GM10248 (cell line): ENCODE measurements at regions not wholly inside any gene's neighbourhood (a gene's known extent, or its start where the extent isn't known, plus 50 kb on each side); places are given as distances from the start of the nearest gene placed in this dataset.

ENCODE experiments used
- CTCF ChIA-PET: fragments of 300-600 bp; sonication (Branson Sonifier 250); formaldehyde crosslinking; extraction: SDS; loops from one replicate; lab custom pipeline; 2021; ENCODE audit warnings: antibody characterized with exemption; lab: Yijun Ruan, JAX
- POLR2A ChIA-PET: fragments of 350-650 bp; sonication (Branson Sonifier 250); formaldehyde crosslinking; extraction: SDS; loops from one replicate; lab custom pipeline; 2020; ENCODE audit warnings: antibody characterized with exemption; lab: Yijun Ruan, JAX
- DNase-seq: peaks from one replicate; pipeline ENCODE4 v3.0.0; 2012; ENCODE audit errors: extremely low spot score
- CTCF ChIP-seq: IDR thresholded peaks from 2 replicates; pipeline ENCODE4 v1.5.1; 2012; ENCODE audit warnings: mild to moderate bottlenecking, low read depth; ENCODE audit errors: extremely low read depth, missing control alignments, control extremely low read depth

GRCh38 chr11:42012271-42012670 is 552.8 kb upstream of the LRRC4C start:
- ChIA-PET CTCF (no interaction called here), POLR2A (no interaction called here)
- no peak for TF ChIP-seq CTCF
- DNase-seq = no peak

- POLR2A ChIA-PET = no interaction called here
- CTCF ChIA-PET = interaction anchor here (0.8 kb wide), 1 partner anchor 12 kb away, joined by 3 read pairs; no protein-coding TSS in a partner anchor
- TF ChIP-seq CTCF = no peak
- no peak for DNase-seq
Observed at GRCh38 chr11:42013656-42014201, 554.3 kb upstream of the LRRC4C start.

GRCh38 chr11:42021911-42022310 is 562.5 kb upstream of the LRRC4C start:
- DNase-seq = no peak
- TF ChIP-seq CTCF = no peak
- ChIA-PET POLR2A (no interaction called here), CTCF (no interaction called here)

- TF ChIP-seq CTCF = no peak
- POLR2A ChIA-PET = no interaction called here
- no peak for DNase-seq
- CTCF ChIA-PET = no interaction called here
Observed at GRCh38 chr11:42023267-42023666, 563.8 kb upstream of the LRRC4C start.

- ChIA-PET POLR2A (no interaction called here), CTCF (no interaction called here)
- no peak for TF ChIP-seq CTCF
- DNase-seq = no peak
Observed at GRCh38 chr11:42025121-42025803, 565.8 kb upstream of the LRRC4C start.

GRCh38 chr11:42034826-42035225 is 575.4 kb upstream of the LRRC4C start:
- no peak for DNase-seq
- ChIA-PET POLR2A (no interaction called here), CTCF (interaction anchor here (1.1 to 1.3 kb wide), 2 partner anchors 13 to 32 kb away, joined by 3 read pairs; no protein-coding TSS in a partner anchor)
- TF ChIP-seq CTCF = no peak
